Endothelial cell (in vitro differentiated cells): ENCODE measurements at regions not wholly inside any gene's neighbourhood (a gene's known extent, or its start where the extent isn't known, plus 50 kb on each side); places are given as distances from the start of the nearest gene placed in this dataset.
"Not testable (repeated sequence)": the region's sequence is repeated elsewhere in the genome, so short reads cannot be mapped to it uniquely, and the experiment has no call there.

Experiments
- DNase-seq: peaks from one replicate; pipeline ENCODE4 v3.0.0; 2021; ENCODE audit warnings: low spot score
- H3K27ac Mint-ChIP-seq: one replicate; pipeline ENCODE4 v1.8.0; 2021; ENCODE audit warnings: mixed read lengths, inconsistent platforms; ENCODE audit not compliant: unreplicated experiment
- H3K27me3 Mint-ChIP-seq: one replicate; pipeline ENCODE4 v1.8.0; 2021; ENCODE audit warnings: mild to moderate bottlenecking, moderate library complexity, mixed read lengths, inconsistent platforms; ENCODE audit not compliant: unreplicated experiment
- H3K36me3 Mint-ChIP-seq: one replicate; pipeline ENCODE4 v1.8.0; 2021; ENCODE audit warnings: mild to moderate bottlenecking, low read depth, mixed read lengths, inconsistent platforms; ENCODE audit not compliant: unreplicated experiment
- H3K4me1 Mint-ChIP-seq: one replicate; pipeline ENCODE4 v1.8.0; 2021; ENCODE audit warnings: mild to moderate bottlenecking, mixed read lengths, inconsistent platforms; ENCODE audit not compliant: unreplicated experiment
- H3K4me3 Mint-ChIP-seq: one replicate; pipeline ENCODE4 v1.8.0; 2021; ENCODE audit warnings: mild to moderate bottlenecking, mixed read lengths, inconsistent platforms; ENCODE audit not compliant: unreplicated experiment
- H3K9me3 Mint-ChIP-seq: one replicate; pipeline ENCODE4 v1.8.0; 2021; ENCODE audit warnings: mixed read lengths, inconsistent platforms; ENCODE audit not compliant: unreplicated experiment
- CTCF ChIP-seq: fragments of 200-600 bp; sonication (generic); IDR thresholded peaks from one replicate; pipeline ENCODE4 v1.5.0; 2021; ENCODE audit warnings: antibody characterized with exemption; ENCODE audit not compliant: unreplicated experiment

GRCh38 chr10:121327727-121328126 lies 270.5 kb downstream of the FGFR2 start:
- H3K27me3 Mint-ChIP-seq = peaks cover 2% of the 10 kb centered on the region
- no peak for TF ChIP-seq CTCF
- H3K9me3 Mint-ChIP-seq = no peaks in the 10 kb centered on the region
- H3K36me3 Mint-ChIP-seq = no peaks in the 10 kb centered on the region
- no peak overlapping the region for H3K4me3 Mint-ChIP-seq
- no peak overlapping the region for H3K27ac Mint-ChIP-seq
- H3K4me1 Mint-ChIP-seq = no peaks in the 10 kb centered on the region
- no peak for DNase-seq

- H3K27me3 Mint-ChIP-seq, H3K9me3 Mint-ChIP-seq, H3K27ac Mint-ChIP-seq, H3K36me3 Mint-ChIP-seq, DNase-seq, H3K4me1 Mint-ChIP-seq, H3K4me3 Mint-ChIP-seq: not testable (repeated sequence)
These were observed 268.6 kb downstream of the FGFR2 start for GRCh38 chr10:121329631-121330030.

- no peak overlapping the region for H3K27ac Mint-ChIP-seq
- no peaks in the 10 kb centered on the region for H3K4me1 Mint-ChIP-seq
- DNase-seq = no peak
- H3K4me3 Mint-ChIP-seq = no peak overlapping the region
- H3K36me3 Mint-ChIP-seq = no peaks in the 10 kb centered on the region
- H3K9me3 Mint-ChIP-seq = no peaks in the 10 kb centered on the region
- peaks cover 2% of the 10 kb centered on the region for H3K27me3 Mint-ChIP-seq
- no peak for TF ChIP-seq CTCF
These were observed 267.7 kb downstream of the FGFR2 start for GRCh38 chr10:121330563-121330962.

- H3K36me3 Mint-ChIP-seq = no peaks in the 10 kb centered on the region
These were observed 265.9 kb downstream of the FGFR2 start for GRCh38 chr10:121332353-121332752.

GRCh38 chr10:121332829-121333765 lies 265.1 kb downstream of the FGFR2 start:
- no peaks in the 10 kb centered on the region for H3K36me3 Mint-ChIP-seq
- no peaks in the 10 kb centered on the region for H3K4me1 Mint-ChIP-seq
- no peak overlapping the region for H3K4me3 Mint-ChIP-seq
- H3K27ac Mint-ChIP-seq = no peak overlapping the region
- peaks cover 2% of the 10 kb centered on the region for H3K27me3 Mint-ChIP-seq
- H3K9me3 Mint-ChIP-seq = no peaks in the 10 kb centered on the region
- DNase-seq = no peak
- TF ChIP-seq CTCF = no peak

More at GRCh38 chr10:121332353-121332752, 265.9 kb downstream of the FGFR2 start:
- Mint-ChIP-seq H3K4me3 (no peak overlapping the region), H3K9me3 (no peaks in the 10 kb centered on the region), H3K4me1 (no peaks in the 10 kb centered on the region), H3K27me3 (peaks cover 2% of the 10 kb centered on the region), H3K27ac (no peak overlapping the region)
- no peak for DNase-seq
- no peak for TF ChIP-seq CTCF
